Esophagus squamous epithelium (tissue), 4 donors: ENCODE measurements at regions not wholly inside any gene's neighbourhood (a gene's known extent, or its start where the extent isn't known, plus 50 kb on each side); places are given as distances from the start of the nearest gene placed in this dataset.

Source experiments
- POLR2A ChIP-seq, 4 donors: fragments of 450-650 bp; IDR thresholded peaks; one replicate each; pipeline ENCODE4 v1.6.1; 2017; ENCODE audit warnings: antibody characterized with exemption in 4 of 4, mild to moderate bottlenecking in 4 of 4, moderate library complexity in 3 of 4
- TF ChIP-seq, protein P1 (sequence below), 6 experiments: fragments of 450-650 bp in 4 of 6; fragments of 200-600 bp in 2 of 6; sonication (generic) in 2 of 6; IDR thresholded peaks; one replicate each; pipeline ENCODE4 v1.5.1; 2016 to 2019; ENCODE audit warnings: antibody characterized with exemption in 6 of 6, mild to moderate bottlenecking in 4 of 6, moderate library complexity in 4 of 6

DNA sequence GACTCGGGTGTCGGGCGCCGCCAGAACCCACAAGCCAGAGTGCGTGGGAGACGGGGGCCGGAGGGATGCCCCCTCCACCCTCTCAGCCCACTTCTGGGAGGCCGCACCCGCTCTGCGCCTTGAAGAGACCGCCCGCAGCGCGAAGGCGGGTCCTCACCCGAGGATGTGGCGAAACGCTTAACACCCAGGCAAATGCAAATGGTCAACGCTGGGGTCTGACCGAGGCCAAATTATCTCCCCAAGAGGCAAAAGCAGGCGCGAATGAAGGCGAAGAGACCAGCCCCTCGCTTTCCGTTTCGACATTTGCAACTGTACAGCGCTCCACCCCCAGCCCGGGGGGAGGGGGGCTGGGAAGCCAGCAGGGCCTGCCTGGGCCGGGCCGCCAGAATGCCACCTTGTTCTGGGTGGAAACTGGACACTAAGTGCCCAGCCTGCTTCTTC is 137.7 kb upstream of the ZIC3 start:
- TF ChIP-seq, protein P1, sequence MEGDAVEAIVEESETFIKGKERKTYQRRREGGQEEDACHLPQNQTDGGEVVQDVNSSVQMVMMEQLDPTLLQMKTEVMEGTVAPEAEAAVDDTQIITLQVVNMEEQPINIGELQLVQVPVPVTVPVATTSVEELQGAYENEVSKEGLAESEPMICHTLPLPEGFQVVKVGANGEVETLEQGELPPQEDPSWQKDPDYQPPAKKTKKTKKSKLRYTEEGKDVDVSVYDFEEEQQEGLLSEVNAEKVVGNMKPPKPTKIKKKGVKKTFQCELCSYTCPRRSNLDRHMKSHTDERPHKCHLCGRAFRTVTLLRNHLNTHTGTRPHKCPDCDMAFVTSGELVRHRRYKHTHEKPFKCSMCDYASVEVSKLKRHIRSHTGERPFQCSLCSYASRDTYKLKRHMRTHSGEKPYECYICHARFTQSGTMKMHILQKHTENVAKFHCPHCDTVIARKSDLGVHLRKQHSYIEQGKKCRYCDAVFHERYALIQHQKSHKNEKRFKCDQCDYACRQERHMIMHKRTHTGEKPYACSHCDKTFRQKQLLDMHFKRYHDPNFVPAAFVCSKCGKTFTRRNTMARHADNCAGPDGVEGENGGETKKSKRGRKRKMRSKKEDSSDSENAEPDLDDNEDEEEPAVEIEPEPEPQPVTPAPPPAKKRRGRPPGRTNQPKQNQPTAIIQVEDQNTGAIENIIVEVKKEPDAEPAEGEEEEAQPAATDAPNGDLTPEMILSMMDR (IDR thresholded peaks at IDR 0.05), result no peak
- TF ChIP-seq POLR2A (IDR thresholded peaks at IDR 0.05), result no peak
